ENCODE measurements at regions not wholly inside any gene's neighbourhood (a gene's known extent, or its start where the extent isn't known, plus 50 kb on each side); places are given as distances from the start of the nearest gene placed in this dataset.

- no peak overlapping the region for H3K4me3 ChIP-seq
- peaks cover 0 to 19% (median 0%) of the 10 kb centered on the region in 4 donors for H3K27me3 ChIP-seq
- H3K36me3 ChIP-seq: no peaks in the 10 kb centered on the region
- no peak for TF ChIP-seq POLR2A (IDR thresholded peaks at IDR 0.05)
- no peak for TF ChIP-seq CTCF (IDR thresholded peaks at IDR 0.05)
- no peak for DNase-seq
- H3K9me3 ChIP-seq: no peaks in the 10 kb centered on the region
- peaks cover 0 to 5% (median 0%) of the 10 kb centered on the region in 3 donors for H3K4me1 ChIP-seq
- no peak overlapping the region for H3K27ac ChIP-seq
- 83 to 90% methylated on average over 5 to 6 of the region's 7 CpGs for WGBS, 2 donors
- intact Hi-C loops (cut with DNase I): no loop called here
These were observed 302.9 kb downstream of the ZNF536 start for GRCh38 chr19:30675086-30675485.

- Histone ChIP-seq H3K9me3 (no peaks in the 10 kb centered on the region), H3K4me3 (no peak overlapping the region), H3K4me1 (peaks cover 0 to 8% (median 0%) of the 10 kb centered on the region in 3 donors), H3K27ac (no peak overlapping the region), H3K36me3 (no peaks in the 10 kb centered on the region), H3K27me3 (peaks cover 0 to 24% (median 0%) of the 10 kb centered on the region in 4 donors)
- intact Hi-C loops (cut with DNase I): no loop called here
- DNase-seq: no peak
- TF ChIP-seq CTCF (IDR thresholded peaks at IDR 0.05) (no peak), POLR2A (IDR thresholded peaks at IDR 0.05) (no peak)
- 66 to 68% methylated on average over 3 to 5 of the region's 6 CpGs for WGBS, 2 donors
These were observed 302.5 kb downstream of the ZNF536 start for GRCh38 chr19:30674656-30675055.

- WGBS, 2 donors: 58 to 69% methylated on average over 3 to 6 of the region's 8 CpGs
- TF ChIP-seq POLR2A (IDR thresholded peaks at IDR 0.05): no peak
- TF ChIP-seq CTCF (IDR thresholded peaks at IDR 0.05): no peak
- DNase-seq: no peak
- no peak overlapping the region for H3K27ac ChIP-seq
- H3K4me1 ChIP-seq: peaks cover 0 to 15% (median 0%) of the 10 kb centered on the region in 3 donors
- intact Hi-C loops (cut with DNase I): no loop called here
- H3K4me3 ChIP-seq: no peak overlapping the region
- H3K27me3 ChIP-seq: peaks cover 0 to 37% (median 0%) of the 10 kb centered on the region in 4 donors
- no peaks in the 10 kb centered on the region for H3K9me3 ChIP-seq
- H3K36me3 ChIP-seq: no peaks in the 10 kb centered on the region
These were observed 301.2 kb downstream of the ZNF536 start for GRCh38 chr19:30673336-30673735.

GRCh38 chr19:30672926-30673325 is 300.7 kb downstream of the ZNF536 start:
- WGBS, 2 donors: 66 to 67% methylated on average over 2 to 5 of the region's 5 CpGs
- H3K27me3 ChIP-seq: peaks cover 0 to 40% (median 0%) of the 10 kb centered on the region in 4 donors
- no peak for TF ChIP-seq POLR2A (IDR thresholded peaks at IDR 0.05)
- TF ChIP-seq CTCF (IDR thresholded peaks at IDR 0.05): no peak
- H3K4me3 ChIP-seq: no peak overlapping the region
- H3K4me1 ChIP-seq: peaks cover 0 to 15% (median 0%) of the 10 kb centered on the region in 3 donors
- H3K27ac ChIP-seq: no peak overlapping the region
- DNase-seq: no peak
- no peaks in the 10 kb centered on the region for H3K9me3 ChIP-seq
- H3K36me3 ChIP-seq: no peaks in the 10 kb centered on the region
- intact Hi-C loops (cut with DNase I): no loop called here

- DNase-seq: no peak
- no peaks in the 10 kb centered on the region for H3K9me3 ChIP-seq
- intact Hi-C loops (cut with DNase I): no loop called here
- H3K4me3 ChIP-seq: no peak overlapping the region
- no peaks in the 10 kb centered on the region for H3K36me3 ChIP-seq
- peaks cover 0 to 36% (median 0%) of the 10 kb centered on the region in 4 donors for H3K27me3 ChIP-seq
- 67 to 72% methylated on average over 9 of the region's 9 CpGs for WGBS, 2 donors
- no peak overlapping the region for H3K27ac ChIP-seq
- H3K4me1 ChIP-seq: peaks cover 0 to 15% (median 0%) of the 10 kb centered on the region in 3 donors
- TF ChIP-seq CTCF (IDR thresholded peaks at IDR 0.05) (no peak), POLR2A (IDR thresholded peaks at IDR 0.05) (no peak)
These were observed 299.5 kb downstream of the ZNF536 start for GRCh38 chr19:30671622-30672051.
